Loucy (cell line): ENCODE measurements at regions not wholly inside any gene's neighbourhood (a gene's known extent, or its start where the extent isn't known, plus 50 kb on each side); places are given as distances from the start of the nearest gene placed in this dataset.

Source experiments
- CTCF ChIP-seq: fragments of 200-600 bp; sonication (generic); conservative IDR thresholded peaks from 2 replicates; pipeline ENCODE4 v1.5.1; 2014; ENCODE audit warnings: mild to moderate bottlenecking, antibody characterized with exemption, low read length
- EZH2phosphoT487 ChIP-seq: fragments of 200-600 bp; IDR thresholded peaks from 2 replicates; pipeline ENCODE4 v1.6.1; 2018; ENCODE audit warnings: antibody characterized with exemption, mild to moderate bottlenecking, moderate library complexity, borderline replicate concordance

GRCh38 chr5:67530609-67531255 is 334.1 kb upstream of the CD180 start:
- TF ChIP-seq CTCF: no peak
- TF ChIP-seq EZH2phosphoT487: no peak
